DOHH2 (cell line): ENCODE measurements at regions not wholly inside any gene's neighbourhood (a gene's known extent, or its start where the extent isn't known, plus 50 kb on each side); places are given as distances from the start of the nearest gene placed in this dataset.

Source experiments
- H3F3A ChIP-seq: fragments of 200-600 bp; sonication (generic), shearing (Covaris generic); 2 replicates; pipeline ENCODE4 v1.6.0; 2016; ENCODE audit warnings: antibody characterized with exemption, mild to moderate bottlenecking; ENCODE audit not compliant: control insufficient read depth, insufficient read depth
- H3K27ac ChIP-seq: fragments of 200-600 bp; sonication (generic); 2 replicates; pipeline ENCODE4 v1.5.1; 2014; ENCODE audit warnings: low read depth, mild to moderate bottlenecking, low read length, moderate library complexity
- H3K27me3 ChIP-seq: fragments of 200-600 bp; sonication (generic); 2 replicates; pipeline ENCODE4 v1.6.1; 2014; ENCODE audit warnings: mild to moderate bottlenecking, low read length, mixed read lengths; ENCODE audit not compliant: control insufficient read depth
- H3K36me3 ChIP-seq: fragments of 200-600 bp; sonication (generic); 2 replicates; pipeline ENCODE4 v1.6.1; 2014; ENCODE audit warnings: mild to moderate bottlenecking, low read length, moderate library complexity, mixed read lengths; ENCODE audit not compliant: control insufficient read depth
- H3K4me1 ChIP-seq: fragments of 200-600 bp; sonication (generic); 2 replicates; pipeline ENCODE4 v1.6.1; 2014; ENCODE audit warnings: mild to moderate bottlenecking, low read length, mixed read lengths; ENCODE audit not compliant: control insufficient read depth
- H3K4me2 ChIP-seq: fragments of 200-600 bp; sonication (generic); 2 replicates; pipeline ENCODE4 v1.6.0; 2014; ENCODE audit warnings: mild to moderate bottlenecking, low read length, moderate library complexity
- H3K4me3 ChIP-seq: fragments of 200-600 bp; sonication (generic); 2 replicates; pipeline ENCODE4 v1.5.1; 2014; ENCODE audit warnings: mild to moderate bottlenecking, low read length, mixed read lengths
- H3K79me2 ChIP-seq: fragments of 200-600 bp; sonication (generic); 2 replicates; pipeline ENCODE4 v1.6.1; 2014; ENCODE audit warnings: mild to moderate bottlenecking, low read length, mixed read lengths; ENCODE audit not compliant: control insufficient read depth
- H3K9me2 ChIP-seq: fragments of 200-600 bp; sonication (generic); replicated peaks from 2 replicates; pipeline ENCODE4 v1.6.1; 2014; ENCODE audit warnings: mild to moderate bottlenecking, low read length, mixed read lengths; ENCODE audit not compliant: control insufficient read depth
- H3K9me3 ChIP-seq: fragments of 200-600 bp; sonication (generic); 2 replicates; pipeline ENCODE4 v1.6.1; 2014; ENCODE audit warnings: antibody characterized with exemption, low read length, mixed read lengths; ENCODE audit not compliant: control insufficient read depth, insufficient read depth
- H4K20me1 ChIP-seq: fragments of 200-600 bp; sonication (generic); 2 replicates; pipeline ENCODE4 v1.6.0; 2014; ENCODE audit warnings: low read depth, mild to moderate bottlenecking, antibody characterized with exemption, low read length, moderate library complexity; ENCODE audit not compliant: control insufficient read depth, insufficient read depth
- EZH2phosphoT487 ChIP-seq: fragments of 200-600 bp; sonication (generic); IDR thresholded peaks from 2 replicates; pipeline ENCODE4 v1.6.1; 2017; ENCODE audit warnings: borderline replicate concordance, mild to moderate bottlenecking, antibody characterized with exemption, low read length, moderate library complexity, mixed read lengths
- TF ChIP-seq, protein P1 (sequence below): fragments of 200-600 bp; sonication (generic); IDR thresholded peaks from one replicate; pipeline ENCODE4 v1.5.1; 2014; ENCODE audit warnings: antibody characterized with exemption, mild to moderate bottlenecking, low read depth, low read length; ENCODE audit not compliant: poor library complexity, severe bottlenecking

DNA sequence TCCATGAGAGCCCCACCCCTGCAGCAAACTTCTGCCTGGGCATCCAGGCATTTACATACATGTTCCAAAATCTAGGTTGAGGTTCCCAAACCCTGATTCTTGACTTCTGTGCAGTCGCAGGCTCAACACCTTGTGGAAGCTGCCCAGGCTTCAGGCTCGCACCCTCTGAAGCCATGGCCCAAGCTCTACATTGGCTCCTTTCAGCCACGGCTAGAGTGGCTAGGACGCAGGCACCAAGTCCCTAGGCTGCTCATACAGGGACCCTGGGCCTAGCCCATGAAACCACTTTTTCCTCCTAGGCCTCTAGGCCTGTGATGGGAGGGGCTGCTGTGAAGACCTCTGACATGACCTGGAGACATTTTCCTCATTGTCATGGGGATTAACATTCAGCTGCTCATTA lies 172.8 kb upstream of the SATB1 start:
- Histone ChIP-seq H3K9me3 (peaks cover 5% of the 10 kb centered on the region; the same call in 1 of the 2 replicates), H3K27ac (no peak overlapping the region), H3K9me2 (no peaks in the 10 kb centered on the region), H3K4me1 (no peaks in the 10 kb centered on the region), H3K79me2 (no peaks in the 10 kb centered on the region), H3K4me3 (no peak overlapping the region), H3F3A (no peaks in the 10 kb centered on the region), H3K27me3 (no peaks in the 10 kb centered on the region), H3K36me3 (no peaks in the 10 kb centered on the region), H3K4me2 (no peak overlapping the region), H4K20me1 (no peaks in the 10 kb centered on the region)
- TF ChIP-seq, protein P1, sequence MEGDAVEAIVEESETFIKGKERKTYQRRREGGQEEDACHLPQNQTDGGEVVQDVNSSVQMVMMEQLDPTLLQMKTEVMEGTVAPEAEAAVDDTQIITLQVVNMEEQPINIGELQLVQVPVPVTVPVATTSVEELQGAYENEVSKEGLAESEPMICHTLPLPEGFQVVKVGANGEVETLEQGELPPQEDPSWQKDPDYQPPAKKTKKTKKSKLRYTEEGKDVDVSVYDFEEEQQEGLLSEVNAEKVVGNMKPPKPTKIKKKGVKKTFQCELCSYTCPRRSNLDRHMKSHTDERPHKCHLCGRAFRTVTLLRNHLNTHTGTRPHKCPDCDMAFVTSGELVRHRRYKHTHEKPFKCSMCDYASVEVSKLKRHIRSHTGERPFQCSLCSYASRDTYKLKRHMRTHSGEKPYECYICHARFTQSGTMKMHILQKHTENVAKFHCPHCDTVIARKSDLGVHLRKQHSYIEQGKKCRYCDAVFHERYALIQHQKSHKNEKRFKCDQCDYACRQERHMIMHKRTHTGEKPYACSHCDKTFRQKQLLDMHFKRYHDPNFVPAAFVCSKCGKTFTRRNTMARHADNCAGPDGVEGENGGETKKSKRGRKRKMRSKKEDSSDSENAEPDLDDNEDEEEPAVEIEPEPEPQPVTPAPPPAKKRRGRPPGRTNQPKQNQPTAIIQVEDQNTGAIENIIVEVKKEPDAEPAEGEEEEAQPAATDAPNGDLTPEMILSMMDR = no peak
- TF ChIP-seq EZH2phosphoT487 = no peak

DNA sequence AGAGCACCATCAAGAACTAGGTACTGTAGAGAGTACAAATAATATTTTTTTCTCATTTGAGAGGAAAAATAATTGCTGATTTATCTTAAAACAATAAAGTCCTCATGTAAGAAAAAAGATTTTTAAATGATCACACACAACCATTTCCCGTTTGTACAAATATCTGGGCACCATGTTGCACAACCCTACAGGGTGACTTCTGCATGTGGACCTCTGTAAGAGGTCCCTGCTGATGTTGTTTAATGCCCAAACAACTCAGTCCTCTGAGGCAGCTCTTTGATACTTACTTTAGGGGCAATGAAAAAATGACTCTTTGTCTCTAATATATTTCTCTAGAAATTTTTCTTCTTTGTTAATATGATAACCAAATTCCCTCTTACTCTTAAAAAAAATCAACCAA lies 168.1 kb upstream of the SATB1 start:
- Histone ChIP-seq H3K27me3 (peaks cover 3% of the 10 kb centered on the region; the same call in 1 of the 2 replicates), H3K9me2 (no peaks in the 10 kb centered on the region), H3K4me2 (no peak overlapping the region), H4K20me1 (no peaks in the 10 kb centered on the region), H3K4me1 (no peaks in the 10 kb centered on the region), H3K79me2 (no peaks in the 10 kb centered on the region), H3K27ac (no peak overlapping the region), H3F3A (no peaks in the 10 kb centered on the region), H3K4me3 (no peak overlapping the region), H3K9me3 (peaks cover 5% of the 10 kb centered on the region; the same call in 1 of the 2 replicates), H3K36me3 (no peaks in the 10 kb centered on the region)
- no peak for TF ChIP-seq EZH2phosphoT487

DNA sequence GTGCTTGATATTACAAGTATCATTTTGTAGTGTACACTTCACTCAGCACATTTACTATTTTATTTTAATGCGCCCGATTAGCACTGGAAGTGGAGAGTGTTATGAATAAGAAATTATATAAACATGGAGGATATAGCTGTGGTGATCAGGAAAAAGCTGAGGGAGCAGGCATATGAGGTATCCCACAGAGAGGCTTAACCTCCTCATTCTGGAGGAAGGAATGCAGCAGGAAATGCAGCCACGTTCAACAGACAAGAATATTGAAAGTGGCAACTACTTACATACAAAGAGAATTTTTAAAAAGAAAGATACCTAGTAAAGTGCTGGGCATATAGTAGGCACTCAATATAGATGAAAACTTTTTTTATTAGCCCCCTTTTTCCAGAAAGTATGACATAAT lies 166.0 kb upstream of the SATB1 start:
- H3F3A ChIP-seq = no peaks in the 10 kb centered on the region

DNA sequence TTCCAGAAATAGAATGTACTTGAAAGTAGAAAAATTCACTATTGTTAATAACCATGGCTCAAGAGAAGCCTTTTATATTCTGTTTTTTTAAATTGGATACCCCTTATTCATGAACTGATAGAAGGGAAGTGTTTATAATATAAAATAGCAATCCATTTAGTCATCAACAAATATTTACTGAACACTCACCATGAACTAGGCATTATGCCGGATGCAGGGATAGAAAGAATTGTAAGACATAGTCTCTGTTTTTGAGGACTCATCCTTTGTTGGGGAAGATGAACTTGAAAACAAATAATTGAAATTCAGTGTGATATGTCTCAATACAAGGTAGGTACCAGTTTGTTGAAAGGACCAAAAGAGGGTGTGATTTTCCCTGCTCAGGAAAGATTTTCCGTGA lies 160.9 kb upstream of the SATB1 start:
- H3K4me3 ChIP-seq = no peak overlapping the region
- no peaks in the 10 kb centered on the region for H3K4me1 ChIP-seq
- H3K27ac ChIP-seq = no peak overlapping the region

More for the DNA sequence above, 166.0 kb upstream of the SATB1 start:
- no peak for TF ChIP-seq EZH2phosphoT487
- TF ChIP-seq, protein P1 = no peak
- Histone ChIP-seq H3K9me3 (no peaks in the 10 kb centered on the region), H3K36me3 (no peaks in the 10 kb centered on the region), H3K4me1 (no peaks in the 10 kb centered on the region), H3K4me3 (no peak overlapping the region), H4K20me1 (no peaks in the 10 kb centered on the region), H3K79me2 (no peaks in the 10 kb centered on the region), H3K9me2 (no peaks in the 10 kb centered on the region), H3K27ac (no peak overlapping the region), H3K27me3 (peaks cover 3% of the 10 kb centered on the region; the same call in 1 of the 2 replicates), H3K4me2 (no peak overlapping the region)

More for the DNA sequence above, 160.9 kb upstream of the SATB1 start:
- Histone ChIP-seq H3K79me2 (no peaks in the 10 kb centered on the region), H3K9me2 (no peaks in the 10 kb centered on the region), H3K9me3 (0 out of 2 replicates have a peak, but pooled peaks cover 6% of the 10 kb centered on the region), H3K4me2 (no peak overlapping the region), H3K36me3 (no peaks in the 10 kb centered on the region), H3K27me3 (peaks cover 3% of the 10 kb centered on the region; the same call in 1 of the 2 replicates), H4K20me1 (no peaks in the 10 kb centered on the region), H3F3A (no peaks in the 10 kb centered on the region)
- TF ChIP-seq, protein P1 = no peak
- TF ChIP-seq EZH2phosphoT487 = no peak
